GM12892 (cell line): ENCODE measurements at regions not wholly inside any gene's neighbourhood (a gene's known extent, or its start where the extent isn't known, plus 50 kb on each side); places are given as distances from the start of the nearest gene placed in this dataset.

Source experiments
- POLR2A ChIP-seq: IDR thresholded peaks from 2 replicates; pipeline ENCODE4 v1.6.1; 2011; ENCODE audit warnings: low read depth, low read length, control low read depth
- POLR2AphosphoS5 ChIP-seq: IDR thresholded peaks from 2 replicates; pipeline ENCODE4 v1.6.1; 2011; ENCODE audit warnings: low read depth, low read length, control low read depth

DNA sequence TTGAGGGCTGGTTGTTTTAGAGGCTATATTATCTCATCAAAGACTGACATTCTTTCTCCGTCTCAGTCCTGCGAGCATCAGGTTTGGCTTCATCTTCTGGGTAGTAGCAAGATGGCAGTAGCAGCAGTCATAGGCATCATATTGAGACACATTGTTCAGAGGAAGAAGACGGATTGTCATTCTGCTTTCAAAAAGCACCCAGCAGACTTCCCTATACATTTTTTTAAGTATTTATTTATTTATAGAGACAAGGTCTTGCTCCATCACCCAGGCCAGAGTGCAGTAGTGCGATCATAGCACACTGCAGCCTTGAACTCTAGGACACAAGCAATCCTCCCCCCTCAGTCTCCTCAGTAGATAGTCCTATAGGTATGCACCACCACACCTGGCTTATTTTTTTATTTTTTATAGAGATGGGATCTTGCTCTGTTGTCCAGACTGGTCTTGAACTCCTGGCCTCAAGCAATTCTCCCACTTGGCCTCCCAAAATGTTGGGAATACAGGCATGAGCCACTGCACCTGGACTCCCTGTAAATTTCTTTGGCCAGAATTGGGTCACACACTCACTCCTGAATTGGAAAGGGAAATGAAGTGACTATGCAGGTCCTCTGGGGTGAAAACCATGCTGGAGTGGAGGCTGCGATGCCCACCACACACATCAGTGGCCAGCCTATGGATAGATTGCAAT lies 125.4 kb downstream of the SLC38A6 start:
- TF ChIP-seq POLR2AphosphoS5: no peak
- TF ChIP-seq POLR2A: no peak
